NCI-H226 (cell line): ENCODE measurements at regions not wholly inside any gene's neighbourhood (a gene's known extent, or its start where the extent isn't known, plus 50 kb on each side); places are given as distances from the start of the nearest gene placed in this dataset.
"Not testable (repeated sequence)": the region's sequence is repeated elsewhere in the genome, so short reads cannot be mapped to it uniquely, and the experiment has no call there.

Experiments
- DNase-seq: peaks from one replicate; pipeline ENCODE4 v3.0.0-alpha.2; 2015

DNA sequence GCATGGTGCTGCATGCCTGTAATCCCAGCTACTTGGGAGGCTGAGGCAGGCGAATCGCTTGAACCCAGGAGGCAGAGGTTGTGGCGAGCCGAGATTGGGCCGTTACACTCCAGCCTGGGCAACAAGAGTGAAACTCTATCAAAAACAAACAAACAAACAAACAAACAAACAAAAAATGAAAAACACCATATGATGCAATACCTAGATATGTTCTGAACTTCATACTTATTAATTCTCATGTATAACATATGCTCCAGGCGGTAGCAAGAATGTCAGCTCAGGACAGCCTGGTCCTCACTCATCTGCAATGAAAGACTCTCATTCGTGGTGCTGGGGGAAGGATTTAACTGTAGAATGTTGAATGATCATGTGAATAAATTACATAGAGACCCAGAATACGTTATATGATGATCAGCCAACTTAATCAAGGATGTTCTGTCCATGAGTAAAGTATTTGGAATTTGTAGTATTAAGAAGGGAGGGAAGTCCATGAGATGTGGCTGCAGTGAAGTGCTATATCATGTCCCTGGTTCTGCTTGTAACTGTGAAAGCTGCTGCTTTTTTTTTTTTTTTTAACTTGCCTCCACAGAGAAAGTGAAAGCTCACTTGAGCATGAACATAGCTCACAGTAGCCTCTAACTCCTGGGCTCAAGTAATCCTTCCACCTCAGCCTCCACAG, 206.8 kb downstream of the UQCRFS1 start:
- peak; percentile 46 for DNase-seq

GRCh38 chr19:29004796-29005195, 208.2 kb downstream of the UQCRFS1 start:
- no peak for DNase-seq

DNA sequence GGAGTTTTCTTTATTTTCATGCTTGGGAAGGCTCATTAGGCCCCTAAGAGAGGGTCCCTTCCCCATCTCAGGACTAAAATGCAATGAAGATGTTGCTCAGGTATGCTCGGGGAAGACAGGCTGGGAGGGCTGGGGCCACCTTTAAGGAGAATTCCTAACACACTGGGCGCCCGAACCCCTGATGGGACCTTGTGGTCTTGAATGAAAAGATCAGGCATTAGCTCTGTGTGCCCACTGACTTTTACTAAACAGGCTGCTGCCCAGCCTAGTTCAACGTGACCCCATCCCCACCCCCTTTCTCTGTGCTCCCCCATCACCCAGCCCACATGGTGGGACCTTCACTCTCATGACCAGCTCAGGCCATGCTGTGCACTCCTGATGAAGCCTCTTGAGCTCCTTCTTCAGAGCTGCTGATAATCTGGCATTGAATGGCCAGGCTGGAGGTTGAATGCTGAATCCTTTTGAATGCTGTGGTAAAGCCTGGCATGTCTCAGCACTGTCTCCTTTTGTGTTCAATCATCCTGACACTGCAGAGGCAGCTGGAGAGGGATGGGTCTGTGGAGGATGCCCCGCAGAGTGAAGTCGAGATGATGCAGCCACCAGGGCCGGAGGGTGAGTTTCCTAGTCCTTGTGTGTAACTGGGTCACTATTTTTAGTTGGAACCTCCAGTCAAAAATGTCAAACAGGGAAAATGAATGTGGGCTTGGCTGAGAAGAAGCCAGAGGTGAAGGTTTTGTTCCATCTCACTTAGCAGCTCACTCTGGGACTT, 209.1 kb downstream of the UQCRFS1 start:
- no peak for DNase-seq

DNA sequence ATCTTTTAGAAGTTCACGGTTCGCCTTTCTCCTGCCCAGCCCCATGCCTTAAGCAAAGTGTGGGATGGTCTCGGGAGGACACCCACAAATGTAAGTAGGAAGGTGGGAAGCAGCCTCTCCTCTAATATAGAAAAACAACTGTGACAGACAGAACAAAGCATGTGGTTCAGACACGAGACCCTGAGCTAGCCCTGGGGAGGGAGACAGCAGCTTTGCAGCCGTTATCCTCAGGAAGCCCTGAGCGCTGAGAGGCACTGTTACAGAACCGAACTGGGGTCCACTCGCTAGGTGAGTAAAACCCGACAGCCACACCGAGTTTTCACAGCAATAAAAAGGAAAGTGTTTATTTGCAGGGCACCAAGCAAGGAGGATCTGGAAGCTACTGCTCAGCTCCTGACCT, 210.6 kb downstream of the UQCRFS1 start:
- no peak for DNase-seq

DNA sequence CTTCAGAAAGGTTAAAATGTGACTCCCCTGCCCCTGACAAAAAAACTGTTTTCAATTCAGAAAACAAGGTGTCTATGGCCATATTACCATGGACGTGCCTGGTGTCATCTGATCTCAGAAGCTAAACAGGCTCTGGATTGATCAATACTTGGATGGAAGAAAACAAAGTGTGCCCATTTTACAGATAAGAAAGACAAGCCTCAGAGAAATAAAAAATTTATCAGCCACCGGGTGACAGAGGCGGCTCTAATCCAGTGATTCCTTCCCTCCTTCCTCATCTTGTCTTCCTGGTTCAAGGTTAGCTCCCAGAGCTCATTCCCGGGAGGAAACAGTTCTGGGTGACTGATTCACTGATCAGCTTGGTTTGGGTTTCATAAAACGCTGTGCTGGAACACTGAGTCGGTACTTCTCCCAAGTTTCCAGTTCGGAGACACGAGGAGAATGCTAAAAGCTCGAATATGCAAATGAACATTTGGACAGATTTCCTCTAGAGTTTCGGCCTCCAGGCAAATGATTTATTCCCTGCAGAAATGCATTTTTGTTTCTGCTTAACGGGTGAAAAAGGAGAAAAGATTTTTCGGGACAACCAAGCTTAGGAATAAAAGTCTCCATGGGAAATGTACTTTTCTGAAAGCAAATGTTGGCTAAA, 211.2 kb downstream of the UQCRFS1 start:
- DNase-seq, result no peak

- DNase-seq, result peak; percentile 31
Measured at GRCh38 chr19:29001141-29001581, 211.8 kb downstream of the UQCRFS1 start.

- no peak for DNase-seq
Measured at GRCh38 chr19:28999724-29000433, 213.1 kb downstream of the UQCRFS1 start.

DNA sequence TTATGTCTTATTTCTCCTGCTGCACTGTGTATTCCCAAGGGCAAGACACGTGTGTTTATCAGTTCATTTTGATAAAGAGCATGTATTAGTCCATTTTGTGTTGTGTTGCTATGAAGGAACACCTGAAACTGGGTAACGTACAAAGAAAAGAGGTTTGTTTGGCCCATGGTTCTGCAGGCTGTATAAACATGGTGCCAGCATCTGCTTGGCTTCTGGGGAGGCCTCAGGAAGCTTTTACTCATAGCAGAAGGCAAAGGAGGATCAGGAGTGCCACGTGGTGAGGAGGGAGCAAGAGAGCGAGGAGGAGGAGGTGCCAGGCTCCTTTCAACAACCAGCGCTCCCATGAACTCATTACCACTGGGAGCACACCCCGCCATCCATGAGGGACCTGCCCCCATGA, 214.0 kb downstream of the UQCRFS1 start:
- DNase-seq, result no peak

- DNase-seq, result not testable (repeated sequence)
Measured at GRCh38 chr19:28997866-28998265, 215.1 kb downstream of the UQCRFS1 start.

DNA sequence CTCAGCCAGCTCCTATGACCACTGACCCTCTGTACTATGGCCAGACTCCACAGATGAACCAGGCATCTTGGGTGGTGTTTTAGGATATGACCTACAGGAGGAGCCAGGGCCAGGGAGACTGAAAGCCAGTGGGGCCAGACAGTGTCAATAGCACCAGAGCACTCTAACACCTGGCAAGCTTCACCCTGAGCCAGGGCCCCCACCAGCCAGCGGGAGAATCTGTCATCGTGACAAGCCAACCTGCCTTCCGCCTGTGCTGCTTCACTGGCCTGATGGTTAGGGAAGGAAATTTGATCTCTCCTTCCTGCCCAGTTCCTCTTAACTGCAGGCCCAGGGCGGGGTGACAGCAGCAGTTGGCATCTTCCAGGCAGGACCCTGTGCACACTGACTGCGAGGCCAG, 222.4 kb downstream of the UQCRFS1 start:
- no peak for DNase-seq

GRCh38 chr19:28989739-28990138, 223.2 kb downstream of the UQCRFS1 start:
- DNase-seq, result no peak

DNA sequence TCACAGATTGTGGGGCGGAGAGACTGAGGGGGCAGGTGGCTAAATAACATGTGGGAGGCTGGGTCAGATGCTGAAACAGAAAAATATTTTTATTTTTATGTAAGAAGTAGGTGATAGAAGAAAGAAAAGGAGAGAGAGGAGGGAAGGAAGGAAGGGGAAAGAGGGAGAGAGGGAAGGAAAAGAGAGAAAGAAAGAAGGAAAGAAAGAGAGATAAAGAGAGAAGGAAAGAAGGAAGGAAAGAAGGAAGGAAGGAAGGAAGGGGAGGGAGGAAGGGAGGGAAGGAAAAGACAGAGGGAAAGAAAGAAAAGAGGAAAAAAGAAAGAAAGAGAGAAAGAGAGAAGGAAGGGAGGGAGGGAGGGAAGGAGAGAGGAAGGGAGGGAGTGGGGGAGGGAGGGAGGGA, 224.9 kb downstream of the UQCRFS1 start:
- DNase-seq, result no peak

DNA sequence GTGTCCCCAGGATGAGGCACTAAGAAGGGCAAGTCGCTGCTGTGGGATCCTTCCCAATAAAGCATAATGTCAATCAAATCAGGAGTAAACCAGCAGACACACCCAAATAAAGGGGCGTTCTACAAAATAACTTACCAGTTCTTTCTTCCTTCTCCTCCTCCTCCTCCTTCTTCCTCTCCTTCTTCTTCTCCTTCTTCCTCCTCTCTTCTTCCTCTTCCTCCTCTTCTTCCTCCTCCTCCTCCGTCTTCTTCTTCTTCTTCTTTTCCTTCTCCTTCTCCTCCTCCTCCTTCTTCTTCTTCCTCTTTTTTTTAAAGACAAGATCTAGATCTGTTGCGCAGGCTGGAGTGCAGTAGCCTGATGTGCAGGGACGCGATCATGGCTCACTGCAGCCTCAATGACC, 225.8 kb downstream of the UQCRFS1 start:
- DNase-seq, result no peak

DNA sequence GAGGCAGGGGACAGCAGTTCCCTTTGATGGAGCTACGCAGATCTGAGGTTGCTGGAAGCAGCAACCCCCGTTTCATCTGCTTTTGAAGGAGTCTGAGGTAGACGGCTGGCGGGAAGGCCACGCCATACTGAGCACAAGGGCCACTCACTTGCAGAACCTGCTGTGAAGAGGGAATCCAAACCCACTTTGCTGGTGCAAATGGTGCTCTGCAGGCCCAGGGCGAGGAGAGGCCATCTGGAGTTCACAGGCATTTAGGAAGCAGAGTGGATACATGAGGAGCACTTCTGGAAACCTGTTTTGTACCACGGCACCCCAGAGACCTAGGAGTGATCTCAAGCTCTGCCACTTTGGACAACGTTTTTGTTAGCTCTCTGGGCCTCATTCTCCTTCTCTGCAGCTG, 227.8 kb downstream of the UQCRFS1 start:
- DNase-seq, result no peak

GRCh38 chr19:28984315-28984714, 228.6 kb downstream of the UQCRFS1 start:
- no peak for DNase-seq

DNA sequence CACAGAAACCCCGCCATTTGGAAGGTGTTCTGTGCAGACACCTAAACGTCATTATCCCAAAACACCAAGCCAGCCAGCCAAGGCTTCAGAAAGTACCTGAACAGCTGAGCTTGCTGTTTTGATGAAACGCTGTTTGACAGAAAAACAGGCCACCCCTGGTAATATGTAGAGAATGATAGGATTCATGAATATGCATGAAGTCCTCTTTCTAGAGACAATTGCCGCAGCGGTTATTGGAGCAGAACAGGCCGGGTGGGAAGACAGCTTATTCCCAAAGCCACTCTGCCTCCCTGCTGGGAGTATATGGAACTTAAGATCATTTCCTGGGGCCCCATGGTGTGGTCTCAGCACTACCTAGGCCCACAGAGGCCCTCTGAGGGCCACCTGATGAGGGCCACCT, 229.5 kb downstream of the UQCRFS1 start:
- DNase-seq, result no peak

- no peak for DNase-seq
Measured at GRCh38 chr19:28981994-28982393, 231.0 kb downstream of the UQCRFS1 start.

GRCh38 chr19:28981518-28981917, 231.4 kb downstream of the UQCRFS1 start:
- DNase-seq, result no peak

DNA sequence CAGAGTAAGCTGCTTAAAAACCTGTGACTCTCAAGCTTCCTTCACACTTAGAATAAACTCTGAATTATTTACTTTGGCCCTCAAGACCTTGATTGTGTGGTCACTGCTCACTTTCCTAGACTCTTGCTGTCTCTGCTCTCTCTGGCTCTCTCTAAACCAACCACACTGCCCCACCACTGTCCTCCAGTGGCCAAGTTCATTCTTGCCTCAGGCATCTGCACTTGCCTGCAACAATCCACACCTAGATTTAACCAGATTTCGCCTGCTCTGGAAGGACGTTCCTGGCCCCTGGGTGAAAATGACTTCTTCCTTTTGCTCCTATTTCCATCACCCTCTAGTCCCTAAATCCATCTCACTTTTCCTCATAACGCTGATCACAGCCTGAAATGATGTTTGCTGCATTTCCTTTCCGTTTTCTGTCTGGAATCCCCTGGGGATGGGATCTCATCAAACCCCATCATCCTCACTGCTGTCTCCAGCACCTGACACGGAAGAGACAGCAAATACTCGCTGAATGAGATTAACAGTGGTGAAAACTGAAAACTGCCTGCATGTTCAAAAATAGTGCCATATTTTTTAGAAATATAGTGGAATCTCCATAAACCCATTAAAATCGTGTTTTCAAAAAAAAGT, 232.6 kb downstream of the UQCRFS1 start:
- DNase-seq, result peak; percentile 55

- DNase-seq, result no peak
Measured at GRCh38 chr19:28977826-28978225, 235.1 kb downstream of the UQCRFS1 start.

- no peak for DNase-seq
Measured at GRCh38 chr19:28972058-28972852, 240.7 kb downstream of the UQCRFS1 start.

- DNase-seq, result no peak
Measured at GRCh38 chr19:28971513-28971912, 241.4 kb downstream of the UQCRFS1 start.
